ENCODE measurements at regions not wholly inside any gene's neighbourhood (a gene's known extent, or its start where the extent isn't known, plus 50 kb on each side); places are given as distances from the start of the nearest gene placed in this dataset.

DNA sequence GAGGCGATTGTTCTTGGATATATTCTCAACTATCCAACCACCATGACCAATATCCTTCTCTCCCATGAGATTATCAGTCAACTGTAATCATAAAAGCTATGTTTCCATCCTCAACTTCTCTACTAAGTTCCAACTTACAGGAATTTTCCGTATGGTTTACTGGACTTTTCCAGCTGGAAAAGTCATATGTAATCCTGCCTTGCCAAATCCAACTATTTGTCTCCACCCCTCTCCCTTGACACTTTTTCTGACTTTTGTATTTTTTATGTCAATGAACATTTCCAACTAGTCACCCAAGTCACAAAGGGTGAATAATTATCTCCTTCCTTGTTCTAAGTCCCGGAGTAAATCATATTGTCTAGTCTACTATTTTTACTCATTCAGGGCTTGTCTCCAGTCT is 293.1 kb downstream of the USP25 start:
- H3K4me1 Mint-ChIP-seq = no peaks in the 10 kb centered on the region
- no peak overlapping the region for H3K4me3 ChIP-seq (ENCODE audit: low read length)
- H3K27ac ChIP-seq (ENCODE audit: low read depth, low read length) = no peak overlapping the region
- H3K27me3 Mint-ChIP-seq = peaks cover 0 to 5% of the 10 kb centered on the region in 2 donors
- no peaks in the 10 kb centered on the region for H3K4me1 ChIP-seq (ENCODE audit: insufficient read depth, low read length)
- DNase-seq = no peak
- no peaks in the 10 kb centered on the region for H3K36me3 ChIP-seq (ENCODE audit: insufficient read depth, low read length)
- no peaks in the 10 kb centered on the region for H3K9me3 Mint-ChIP-seq
- ChIA-PET CTCF (no interaction called here), POLR2A (no interaction called here)
- no peaks in the 10 kb centered on the region for H3K36me3 Mint-ChIP-seq
- no peaks in the 10 kb centered on the region for H3K27me3 ChIP-seq (ENCODE audit: insufficient read depth, low read length, poor library complexity, severe bottlenecking)
- H3K9me3 ChIP-seq (ENCODE audit: low read length) = no peaks in the 10 kb centered on the region
- no peak overlapping the region for H3K27ac Mint-ChIP-seq
- H3K4me3 Mint-ChIP-seq = no peak overlapping the region

GRCh38 chr21:16028142-16028541 is 298.4 kb downstream of the USP25 start:
- Histone ChIP-seq H3K27ac (ENCODE audit: low read depth, low read length) (no peak overlapping the region), H3K36me3 (ENCODE audit: insufficient read depth, low read length) (no peaks in the 10 kb centered on the region), H3K4me3 (ENCODE audit: low read length) (no peak overlapping the region), H3K9me3 (ENCODE audit: low read length) (no peaks in the 10 kb centered on the region), H3K27me3 (ENCODE audit: insufficient read depth, low read length, poor library complexity, severe bottlenecking) (no peaks in the 10 kb centered on the region), H3K4me1 (ENCODE audit: insufficient read depth, low read length) (no peaks in the 10 kb centered on the region)
- ChIA-PET POLR2A (no interaction called here), CTCF (no interaction called here)
- peaks cover 0 to 5% of the 10 kb centered on the region in 2 donors for H3K27me3 Mint-ChIP-seq
- no peak overlapping the region for H3K27ac Mint-ChIP-seq
- no peaks in the 10 kb centered on the region for H3K4me1 Mint-ChIP-seq
- no peaks in the 10 kb centered on the region for H3K36me3 Mint-ChIP-seq
- no peak for DNase-seq
- no peak overlapping the region for H3K4me3 Mint-ChIP-seq
- H3K9me3 Mint-ChIP-seq = no peaks in the 10 kb centered on the region

DNA sequence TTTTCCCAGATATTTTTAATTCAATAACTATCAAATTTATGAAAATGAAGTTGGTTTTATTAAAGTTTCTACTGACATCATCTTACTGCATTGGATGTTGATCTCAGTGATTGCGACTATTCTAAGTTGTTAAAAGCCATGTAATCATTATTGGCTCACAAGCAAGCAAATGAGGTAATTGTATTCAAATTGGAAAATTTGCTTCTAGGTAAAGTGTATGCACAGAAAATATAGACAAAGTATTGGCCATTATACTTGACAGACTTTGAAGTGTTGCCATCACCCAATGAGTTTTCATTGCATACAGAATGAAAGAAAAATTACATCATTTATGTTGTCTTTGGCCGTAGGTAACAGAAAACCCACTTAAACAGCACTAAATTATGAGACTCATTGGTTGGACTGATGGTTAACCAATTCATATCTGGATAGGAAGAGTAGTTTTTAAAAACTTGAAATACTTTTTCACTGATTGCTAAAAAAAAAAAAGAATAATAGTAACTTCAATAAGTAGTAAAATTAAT is 299.2 kb downstream of the USP25 start:
- Mint-ChIP-seq H3K4me1 (no peaks in the 10 kb centered on the region), H3K9me3 (no peaks in the 10 kb centered on the region), H3K27me3 (peaks cover 0 to 5% of the 10 kb centered on the region in 2 donors), H3K27ac (no peak overlapping the region), H3K4me3 (no peak overlapping the region), H3K36me3 (no peaks in the 10 kb centered on the region)
- no peak for DNase-seq
- Histone ChIP-seq H3K4me3 (ENCODE audit: low read length) (no peak overlapping the region), H3K36me3 (ENCODE audit: insufficient read depth, low read length) (no peaks in the 10 kb centered on the region), H3K4me1 (ENCODE audit: insufficient read depth, low read length) (no peaks in the 10 kb centered on the region), H3K9me3 (ENCODE audit: low read length) (no peaks in the 10 kb centered on the region), H3K27me3 (ENCODE audit: insufficient read depth, low read length, poor library complexity, severe bottlenecking) (no peaks in the 10 kb centered on the region), H3K27ac (ENCODE audit: low read depth, low read length) (no peak overlapping the region)
- POLR2A ChIA-PET = no interaction called here
- CTCF ChIA-PET = no interaction called here

GRCh38 chr21:16033193-16033592 is 303.4 kb downstream of the USP25 start:
- DNase-seq = no peak
- Mint-ChIP-seq H3K36me3 (no peaks in the 10 kb centered on the region), H3K27ac (no peak overlapping the region), H3K4me1 (no peaks in the 10 kb centered on the region), H3K27me3 (no peaks in the 10 kb centered on the region), H3K4me3 (no peak overlapping the region), H3K9me3 (no peaks in the 10 kb centered on the region)
- no peaks in the 10 kb centered on the region for H3K36me3 ChIP-seq (ENCODE audit: insufficient read depth, low read length)
- ChIA-PET CTCF (no interaction called here), POLR2A (no interaction called here)
- no peak overlapping the region for H3K27ac ChIP-seq (ENCODE audit: low read depth, low read length)
- no peak overlapping the region for H3K4me3 ChIP-seq (ENCODE audit: low read length)
- H3K9me3 ChIP-seq (ENCODE audit: low read length) = no peaks in the 10 kb centered on the region
- no peaks in the 10 kb centered on the region for H3K4me1 ChIP-seq (ENCODE audit: insufficient read depth, low read length)
- H3K27me3 ChIP-seq (ENCODE audit: insufficient read depth, low read length, poor library complexity, severe bottlenecking) = no peaks in the 10 kb centered on the region

- Histone ChIP-seq H3K36me3 (ENCODE audit: insufficient read depth, low read length) (no peaks in the 10 kb centered on the region), H3K27me3 (ENCODE audit: insufficient read depth, low read length, poor library complexity, severe bottlenecking) (no peaks in the 10 kb centered on the region), H3K27ac (ENCODE audit: low read depth, low read length) (no peak overlapping the region), H3K4me1 (ENCODE audit: insufficient read depth, low read length) (no peaks in the 10 kb centered on the region), H3K4me3 (ENCODE audit: low read length) (no peak overlapping the region), H3K9me3 (ENCODE audit: low read length) (no peaks in the 10 kb centered on the region)
- Mint-ChIP-seq H3K36me3 (no peaks in the 10 kb centered on the region), H3K4me1 (no peaks in the 10 kb centered on the region), H3K27me3 (no peaks in the 10 kb centered on the region), H3K9me3 (no peaks in the 10 kb centered on the region), H3K27ac (no peak overlapping the region), H3K4me3 (no peak overlapping the region)
- ChIA-PET CTCF (no interaction called here), POLR2A (no interaction called here)
- DNase-seq = no peak
Observed at GRCh38 chr21:16034446-16035190, 304.8 kb downstream of the USP25 start.

GRCh38 chr21:16037421-16037955 is 307.7 kb downstream of the USP25 start:
- no peaks in the 10 kb centered on the region for H3K4me1 ChIP-seq (ENCODE audit: insufficient read depth, low read length)
- H3K4me1 Mint-ChIP-seq = no peaks in the 10 kb centered on the region
- no peaks in the 10 kb centered on the region for H3K36me3 Mint-ChIP-seq
- H3K27me3 Mint-ChIP-seq = no peaks in the 10 kb centered on the region
- no peak overlapping the region for H3K27ac Mint-ChIP-seq
- no peaks in the 10 kb centered on the region for H3K36me3 ChIP-seq (ENCODE audit: insufficient read depth, low read length)
- POLR2A ChIA-PET = no interaction called here
- no peaks in the 10 kb centered on the region for H3K9me3 ChIP-seq (ENCODE audit: low read length)
- CTCF ChIA-PET = interaction anchor here (1.2 kb wide), 1 partner anchor 16 kb away, joined by 3 read pairs; no protein-coding TSS in a partner anchor
- no peak overlapping the region for H3K4me3 ChIP-seq (ENCODE audit: low read length)
- DNase-seq = no peak
- no peaks in the 10 kb centered on the region for H3K9me3 Mint-ChIP-seq
- no peak overlapping the region for H3K27ac ChIP-seq (ENCODE audit: low read depth, low read length)
- no peaks in the 10 kb centered on the region for H3K27me3 ChIP-seq (ENCODE audit: insufficient read depth, low read length, poor library complexity, severe bottlenecking)
- H3K4me3 Mint-ChIP-seq = no peak overlapping the region

DNA sequence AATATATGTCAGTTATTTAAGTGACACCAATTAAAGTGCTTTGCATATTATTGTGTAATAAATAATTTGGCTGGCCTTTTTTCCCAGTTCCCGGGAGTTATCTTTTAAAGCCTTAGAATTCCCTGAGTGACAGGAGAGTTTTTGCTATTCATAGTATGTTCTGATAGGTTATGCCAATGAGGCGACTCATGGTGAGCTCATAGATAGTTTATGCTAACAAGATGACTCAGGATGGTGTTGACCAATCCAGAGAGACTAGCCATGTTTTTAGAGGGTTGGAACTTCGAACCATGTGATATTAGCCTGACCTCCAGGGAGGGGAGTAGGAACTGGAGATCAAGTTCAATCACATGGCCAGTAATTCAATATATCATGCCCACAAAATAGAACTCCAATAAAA is 310.8 kb downstream of the USP25 start:
- Histone ChIP-seq H3K9me3 (ENCODE audit: low read length) (no peaks in the 10 kb centered on the region), H3K27me3 (ENCODE audit: insufficient read depth, low read length, poor library complexity, severe bottlenecking) (no peaks in the 10 kb centered on the region), H3K4me1 (ENCODE audit: insufficient read depth, low read length) (no peaks in the 10 kb centered on the region), H3K4me3 (ENCODE audit: low read length) (no peak overlapping the region), H3K36me3 (ENCODE audit: insufficient read depth, low read length) (no peaks in the 10 kb centered on the region), H3K27ac (ENCODE audit: low read depth, low read length) (no peak overlapping the region)
- DNase-seq = no peak
- no peaks in the 10 kb centered on the region for H3K9me3 Mint-ChIP-seq
- H3K4me1 Mint-ChIP-seq = no peaks in the 10 kb centered on the region
- POLR2A ChIA-PET = no interaction called here
- H3K27ac Mint-ChIP-seq = no peak overlapping the region
- no peaks in the 10 kb centered on the region for H3K27me3 Mint-ChIP-seq
- H3K4me3 Mint-ChIP-seq = no peak overlapping the region
- CTCF ChIA-PET = no interaction called here
- no peaks in the 10 kb centered on the region for H3K36me3 Mint-ChIP-seq

DNA sequence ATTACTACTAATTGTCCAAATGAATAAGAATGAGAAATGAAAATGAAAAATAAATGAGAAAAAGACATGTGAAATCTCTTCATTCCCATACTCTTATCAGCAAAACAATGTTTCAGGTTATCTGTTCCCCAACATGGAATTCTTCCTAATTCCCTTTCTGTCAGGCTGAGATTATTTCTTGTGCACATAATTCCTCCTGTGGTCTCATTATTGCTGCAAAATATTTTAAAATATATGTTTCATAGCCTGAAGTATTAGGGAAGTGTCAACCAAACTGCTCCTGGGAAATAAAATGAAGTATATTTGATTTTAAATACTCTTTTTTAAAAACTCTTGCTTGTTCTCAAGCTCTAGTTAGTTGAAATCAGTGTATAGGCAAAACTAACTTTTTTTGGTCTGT is 314.9 kb downstream of the USP25 start:
- Mint-ChIP-seq H3K36me3 (peaks cover 0 to 2% (median 0%) of the 10 kb centered on the region in 3 donors), H3K4me3 (no peak overlapping the region), H3K9me3 (no peaks in the 10 kb centered on the region), H3K27me3 (no peaks in the 10 kb centered on the region), H3K4me1 (no peaks in the 10 kb centered on the region), H3K27ac (no peak overlapping the region)
- Histone ChIP-seq H3K9me3 (ENCODE audit: low read length) (no peaks in the 10 kb centered on the region), H3K4me1 (ENCODE audit: insufficient read depth, low read length) (no peaks in the 10 kb centered on the region), H3K4me3 (ENCODE audit: low read length) (no peak overlapping the region), H3K27ac (ENCODE audit: low read depth, low read length) (no peak overlapping the region), H3K36me3 (ENCODE audit: insufficient read depth, low read length) (no peaks in the 10 kb centered on the region), H3K27me3 (ENCODE audit: insufficient read depth, low read length, poor library complexity, severe bottlenecking) (no peaks in the 10 kb centered on the region)
- no peak for DNase-seq
- ChIA-PET CTCF (no interaction called here), POLR2A (no interaction called here)

Data from CD8-positive, alpha-beta memory T cell (primary cell).